DND-41 (cell line): ENCODE measurements at regions not wholly inside any gene's neighbourhood (a gene's known extent, or its start where the extent isn't known, plus 50 kb on each side); places are given as distances from the start of the nearest gene placed in this dataset.

Source experiments
- ATAC-seq: fragments of 200-7000 bp; cut with Tn5 transposase; 3 replicates; pipeline ENCODE4 v1.9.1; 2021; ENCODE audit warnings: low read depth; ENCODE audit not compliant: insufficient read depth
- DNase-seq: peaks from one replicate; pipeline ENCODE4 v3.0.0-alpha.2; 2020
- H2AFZ ChIP-seq: 2 replicates; pipeline ENCODE4 v1.6.0; 2012; ENCODE audit warnings: low read depth, low read length
- H3K27ac ChIP-seq: 2 replicates; pipeline ENCODE4 v1.5.1; 2012; ENCODE audit warnings: low read length, inconsistent platforms
- H3K27me3 ChIP-seq: fragments of 200-600 bp; sonication (generic); 2 replicates; pipeline ENCODE4 v1.6.0; 2012; ENCODE audit warnings: low read length, mild to moderate bottlenecking, inconsistent platforms; ENCODE audit not compliant: insufficient read depth, poor library complexity
- H3K36me3 ChIP-seq: 2 replicates; pipeline ENCODE4 v1.5.1; 2012; ENCODE audit warnings: low read length, inconsistent platforms; ENCODE audit not compliant: insufficient read depth
- H3K4me1 ChIP-seq: 2 replicates; pipeline ENCODE4 v1.5.1; 2012; ENCODE audit warnings: mild to moderate bottlenecking, low read length; ENCODE audit not compliant: insufficient read depth
- H3K4me2 ChIP-seq: 2 replicates; pipeline ENCODE4 v1.6.0; 2012; ENCODE audit warnings: mild to moderate bottlenecking, moderate library complexity, low read length, inconsistent platforms; ENCODE audit not compliant: insufficient read depth
- H3K4me3 ChIP-seq, 2 experiments: fragments of 200-600 bp in 1 of 2; shearing (Covaris generic) in 1 of 2; 2 replicates each; pipeline ENCODE4 v1.5.1; 2012 to 2016; ENCODE audit warnings: inconsistent platforms in 2 of 2, low read length in 2 of 2, mild to moderate bottlenecking in 2 of 2, low read depth in 1 of 2, moderate library complexity in 1 of 2
- H3K79me2 ChIP-seq: 2 replicates; pipeline ENCODE4 v1.6.0; 2012; ENCODE audit warnings: low read length, inconsistent platforms; ENCODE audit not compliant: insufficient read depth
- H3K9ac ChIP-seq: 2 replicates; pipeline ENCODE4 v1.6.0; 2012; ENCODE audit warnings: low read depth, mild to moderate bottlenecking, inconsistent platforms, low read length, moderate library complexity
- H3K9me3 ChIP-seq: 2 replicates; pipeline ENCODE4 v1.5.1; 2012; ENCODE audit warnings: low read length, moderate library complexity, mild to moderate bottlenecking, inconsistent platforms; ENCODE audit not compliant: insufficient read depth, severe bottlenecking
- H4K20me1 ChIP-seq: 2 replicates; pipeline ENCODE4 v1.6.0; 2012; ENCODE audit warnings: low read length; ENCODE audit not compliant: insufficient read depth
- EZH2 ChIP-seq: IDR thresholded peaks from 3 replicates; pipeline ENCODE4 v1.6.1; 2012; ENCODE audit warnings: borderline replicate concordance, low read depth, mild to moderate bottlenecking, moderate library complexity, low read length, inconsistent platforms; ENCODE audit not compliant: severe bottlenecking
- TF ChIP-seq, protein P1 (sequence below): IDR thresholded peaks from 2 replicates; pipeline ENCODE4 v1.5.1; 2012; ENCODE audit warnings: borderline replicate concordance, low read length, moderate library complexity, mild to moderate bottlenecking; ENCODE audit not compliant: poor library complexity, severe bottlenecking; ENCODE audit errors: extremely low read depth

DNA sequence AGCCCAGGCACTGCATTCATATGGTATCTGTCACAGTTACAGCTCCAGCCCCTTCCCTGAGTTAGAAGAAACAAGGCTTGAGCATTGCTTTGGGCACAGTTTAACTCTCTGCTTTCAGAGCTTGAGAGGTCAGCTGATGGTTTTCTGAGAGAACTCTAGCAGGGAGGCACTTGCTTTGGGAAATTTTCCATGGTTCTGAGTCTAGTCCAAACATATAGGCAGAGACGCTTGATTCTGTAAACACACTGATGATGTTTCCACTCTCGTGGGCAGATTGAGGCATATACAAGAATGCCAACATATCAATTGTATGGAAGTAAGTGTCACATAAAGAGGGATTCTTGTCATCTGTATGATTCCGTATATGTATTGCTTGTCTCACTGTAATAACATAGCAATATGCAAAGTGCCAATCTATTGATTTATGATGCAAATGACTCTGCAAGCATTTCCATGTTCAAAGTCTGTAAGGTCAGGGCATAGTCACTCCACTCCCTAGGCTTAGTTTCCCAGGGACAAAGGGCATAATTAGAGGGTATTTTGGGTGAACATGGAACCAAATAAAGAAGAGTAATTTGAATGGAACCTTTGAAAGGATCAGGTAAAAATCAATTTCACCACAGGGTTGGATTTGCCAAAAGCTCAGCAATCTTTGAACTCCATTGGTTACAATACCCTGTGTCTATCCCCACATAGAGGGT, 239.0 kb downstream of the INHBA start:
- no peak for DNase-seq
- no peak overlapping the region for H3K4me3 ChIP-seq
- ATAC-seq: no peak
- no peaks in the 10 kb centered on the region for H3K9me3 ChIP-seq
- H3K4me1 ChIP-seq: no peaks in the 10 kb centered on the region
- H3K9ac ChIP-seq: no peak overlapping the region
- no peak overlapping the region for H2AFZ ChIP-seq
- no peaks in the 10 kb centered on the region for H3K27me3 ChIP-seq
- H3K36me3 ChIP-seq: no peaks in the 10 kb centered on the region
- no peaks in the 10 kb centered on the region for H3K79me2 ChIP-seq
- no peak overlapping the region for H3K27ac ChIP-seq
- H4K20me1 ChIP-seq: no peaks in the 10 kb centered on the region
- TF ChIP-seq EZH2: no peak
- TF ChIP-seq, protein P1, sequence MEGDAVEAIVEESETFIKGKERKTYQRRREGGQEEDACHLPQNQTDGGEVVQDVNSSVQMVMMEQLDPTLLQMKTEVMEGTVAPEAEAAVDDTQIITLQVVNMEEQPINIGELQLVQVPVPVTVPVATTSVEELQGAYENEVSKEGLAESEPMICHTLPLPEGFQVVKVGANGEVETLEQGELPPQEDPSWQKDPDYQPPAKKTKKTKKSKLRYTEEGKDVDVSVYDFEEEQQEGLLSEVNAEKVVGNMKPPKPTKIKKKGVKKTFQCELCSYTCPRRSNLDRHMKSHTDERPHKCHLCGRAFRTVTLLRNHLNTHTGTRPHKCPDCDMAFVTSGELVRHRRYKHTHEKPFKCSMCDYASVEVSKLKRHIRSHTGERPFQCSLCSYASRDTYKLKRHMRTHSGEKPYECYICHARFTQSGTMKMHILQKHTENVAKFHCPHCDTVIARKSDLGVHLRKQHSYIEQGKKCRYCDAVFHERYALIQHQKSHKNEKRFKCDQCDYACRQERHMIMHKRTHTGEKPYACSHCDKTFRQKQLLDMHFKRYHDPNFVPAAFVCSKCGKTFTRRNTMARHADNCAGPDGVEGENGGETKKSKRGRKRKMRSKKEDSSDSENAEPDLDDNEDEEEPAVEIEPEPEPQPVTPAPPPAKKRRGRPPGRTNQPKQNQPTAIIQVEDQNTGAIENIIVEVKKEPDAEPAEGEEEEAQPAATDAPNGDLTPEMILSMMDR: no peak
- no peak overlapping the region for H3K4me2 ChIP-seq

DNA sequence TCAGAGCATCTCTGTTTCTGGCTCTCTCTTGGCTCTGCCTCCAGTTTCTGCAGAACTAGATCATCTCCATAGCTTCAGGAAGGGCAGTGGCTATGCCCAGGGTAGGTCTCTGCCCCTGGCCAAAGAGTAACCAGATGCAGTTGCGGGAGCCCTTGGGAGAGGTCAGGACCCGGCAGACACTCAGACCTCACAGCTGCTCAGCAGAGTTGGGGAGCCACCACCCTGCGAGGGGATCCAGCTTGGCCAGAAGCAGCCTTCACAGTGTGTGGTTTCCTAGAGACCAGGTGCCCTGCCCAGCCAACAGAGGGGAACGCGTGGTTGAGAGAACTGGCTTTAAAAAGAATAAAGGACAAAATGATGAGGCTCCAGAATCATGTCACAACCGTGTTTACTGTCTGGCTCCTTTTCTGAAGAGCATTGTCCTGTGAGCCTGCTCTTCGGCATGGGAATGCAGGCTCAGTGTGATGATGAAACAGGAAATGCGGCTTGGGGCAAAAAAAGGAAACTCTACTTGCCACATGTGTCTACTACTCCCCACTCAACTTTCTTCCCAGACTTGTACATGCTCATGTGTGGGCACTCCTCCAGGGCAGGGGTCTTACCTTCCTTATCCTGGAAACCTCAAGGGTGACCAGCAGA, 243.1 kb downstream of the INHBA start:
- H3K27me3 ChIP-seq: no peaks in the 10 kb centered on the region
- no peak overlapping the region for H2AFZ ChIP-seq
- no peak overlapping the region for H3K4me3 ChIP-seq
- H3K4me1 ChIP-seq: no peaks in the 10 kb centered on the region
- no peak overlapping the region for H3K9ac ChIP-seq
- no peak overlapping the region for H3K27ac ChIP-seq
- H4K20me1 ChIP-seq: no peaks in the 10 kb centered on the region
- no peaks in the 10 kb centered on the region for H3K36me3 ChIP-seq
- DNase-seq: no peak
- H3K79me2 ChIP-seq: no peaks in the 10 kb centered on the region
- no peak for ATAC-seq
- no peak overlapping the region for H3K4me2 ChIP-seq
- TF ChIP-seq, protein P1: no peak
- TF ChIP-seq EZH2: no peak
- H3K9me3 ChIP-seq: no peaks in the 10 kb centered on the region

DNA sequence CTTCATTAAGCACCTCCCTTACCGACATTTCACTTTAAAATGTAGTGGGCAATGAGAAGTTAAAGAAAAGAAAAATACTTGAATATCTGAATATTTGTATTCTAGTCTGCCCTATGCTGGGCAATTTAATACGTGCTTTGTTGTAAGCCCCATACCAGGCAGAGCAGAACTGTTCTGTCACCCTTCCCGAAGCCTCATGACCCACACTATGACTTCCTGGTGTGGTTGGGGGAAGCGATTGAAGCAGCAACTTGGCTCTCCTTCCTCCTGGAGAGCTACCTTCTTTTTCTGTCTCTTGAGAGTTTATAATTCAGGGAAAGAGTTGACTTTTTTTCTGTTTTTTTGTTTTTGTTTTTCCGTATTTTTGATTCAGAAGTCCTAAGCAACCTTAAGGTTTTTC, 243.7 kb downstream of the INHBA start:
- DNase-seq: no peak
- Histone ChIP-seq H2AFZ (no peak overlapping the region), H3K9me3 (no peaks in the 10 kb centered on the region), H3K9ac (no peak overlapping the region), H3K4me1 (no peaks in the 10 kb centered on the region), H3K4me2 (no peak overlapping the region), H3K27me3 (no peaks in the 10 kb centered on the region), H4K20me1 (no peaks in the 10 kb centered on the region), H3K36me3 (no peaks in the 10 kb centered on the region), H3K79me2 (no peaks in the 10 kb centered on the region), H3K27ac (no peak overlapping the region), H3K4me3 (no peak overlapping the region)
- TF ChIP-seq EZH2: no peak
- TF ChIP-seq, protein P1: no peak
- ATAC-seq: no peak
